GM06990 (cell line): ENCODE measurements at regions not wholly inside any gene's neighbourhood (a gene's known extent, or its start where the extent isn't known, plus 50 kb on each side); places are given as distances from the start of the nearest gene placed in this dataset.

Experiments
- DNase-seq: peaks from one replicate; pipeline ENCODE4 v3.0.0-alpha.2; 2011; ENCODE audit not compliant: insufficient read length; ENCODE audit errors: extremely low read depth
- H3K27me3 ChIP-seq: replicated peaks from 2 replicates; pipeline ENCODE4 v1.6.0; 2011; ENCODE audit warnings: low read length; ENCODE audit not compliant: control insufficient read depth, insufficient read depth
- H3K36me3 ChIP-seq: 2 replicates; pipeline ENCODE4 v1.5.1; 2011; ENCODE audit warnings: low read length; ENCODE audit not compliant: control insufficient read depth, insufficient read depth
- H3K4me3 ChIP-seq: replicated peaks from 2 replicates; pipeline ENCODE4 v1.5.1; 2011; ENCODE audit warnings: low read depth, mild to moderate bottlenecking, control low read depth, low read length
- CTCF ChIP-seq: IDR thresholded peaks from 2 replicates; pipeline ENCODE4 v1.5.1; 2011; ENCODE audit warnings: low read length, control low read depth, mild to moderate bottlenecking, inconsistent platforms; ENCODE audit not compliant: insufficient read depth, poor library complexity, severe bottlenecking

- Histone ChIP-seq H3K4me3 (no peak overlapping the region), H3K36me3 (no peaks in the 10 kb centered on the region), H3K27me3 (no peaks in the 10 kb centered on the region)
- DNase-seq: no peak
- no peak for TF ChIP-seq CTCF
Measured at GRCh38 chr14:38124506-38124905, 83.2 kb upstream of the SSTR1 start.

- H3K4me3 ChIP-seq: no peak overlapping the region
- no peak for TF ChIP-seq CTCF
- H3K36me3 ChIP-seq: no peaks in the 10 kb centered on the region
- no peak for DNase-seq
- H3K27me3 ChIP-seq: no peaks in the 10 kb centered on the region
Measured at GRCh38 chr14:38125481-38126037, 82.1 kb upstream of the SSTR1 start.

DNA sequence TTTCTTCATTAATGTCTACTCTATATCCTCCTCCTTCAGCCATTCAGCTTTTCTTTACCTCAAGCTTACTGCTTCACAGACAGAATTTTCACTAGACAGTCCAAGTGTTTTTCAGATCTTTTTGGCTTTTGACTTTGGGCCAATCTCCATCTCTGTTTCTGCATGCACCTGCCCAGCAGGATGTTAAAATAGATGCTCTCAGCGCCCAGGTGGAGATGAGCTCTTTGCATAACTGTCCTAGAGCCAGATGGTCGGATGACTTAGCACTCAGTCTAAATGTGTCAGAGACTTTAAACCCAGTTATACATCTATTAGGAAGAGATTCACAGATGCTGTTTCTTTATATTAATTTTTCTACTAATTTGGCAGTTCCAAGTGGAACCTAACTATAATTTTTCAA is 80.3 kb upstream of the SSTR1 start:
- Histone ChIP-seq H3K27me3 (no peaks in the 10 kb centered on the region), H3K4me3 (no peak overlapping the region), H3K36me3 (no peaks in the 10 kb centered on the region)
- DNase-seq: no peak
- no peak for TF ChIP-seq CTCF

DNA sequence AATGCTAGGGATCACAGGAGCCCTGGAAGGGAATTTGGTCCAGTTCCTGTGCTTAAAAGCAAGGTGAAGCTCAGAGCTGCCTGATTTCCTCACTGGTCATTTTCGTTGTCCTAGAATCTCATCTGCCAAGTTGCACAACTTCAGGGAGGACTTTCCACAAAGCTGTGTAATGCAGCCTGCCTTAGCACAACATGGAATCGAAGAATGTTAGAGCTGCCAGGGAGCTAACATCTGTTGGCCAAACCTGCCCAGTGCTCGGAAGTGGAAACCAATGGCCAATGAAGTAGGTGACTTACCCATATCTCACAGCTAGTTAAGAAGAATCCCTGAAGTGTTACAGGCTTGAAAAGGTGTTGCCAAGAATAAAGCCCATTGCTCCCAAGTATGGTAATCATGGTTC is 79.9 kb upstream of the SSTR1 start:
- no peak for DNase-seq
- no peak for TF ChIP-seq CTCF
- H3K4me3 ChIP-seq: no peak overlapping the region

DNA sequence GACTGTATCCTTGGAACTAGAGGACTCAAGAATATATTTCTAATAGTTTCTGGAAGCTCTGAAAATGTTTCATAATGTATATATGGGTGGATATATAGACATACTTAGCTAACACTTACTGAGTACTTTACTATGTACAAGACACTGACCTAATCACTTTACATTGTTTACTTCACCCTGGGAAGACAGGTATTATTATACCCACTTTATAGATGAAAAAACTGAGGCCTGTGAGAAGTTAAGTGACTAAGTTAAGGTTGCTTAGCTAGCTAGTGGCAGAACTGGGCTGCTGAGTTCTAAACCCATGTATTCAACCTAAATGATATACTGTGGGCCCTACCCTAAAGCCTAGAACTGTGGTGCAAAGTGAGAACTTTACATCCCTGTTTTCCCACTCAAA is 79.1 kb upstream of the SSTR1 start:
- DNase-seq: no peak
- TF ChIP-seq CTCF: no peak
- no peak overlapping the region for H3K4me3 ChIP-seq
- H3K36me3 ChIP-seq: no peaks in the 10 kb centered on the region
- H3K27me3 ChIP-seq: no peaks in the 10 kb centered on the region

More for the DNA sequence above, 79.9 kb upstream of the SSTR1 start:
- Histone ChIP-seq H3K36me3 (no peaks in the 10 kb centered on the region), H3K27me3 (no peaks in the 10 kb centered on the region)

GRCh38 chr14:38129192-38129591 is 78.5 kb upstream of the SSTR1 start:
- no peaks in the 10 kb centered on the region for H3K36me3 ChIP-seq
- no peak for TF ChIP-seq CTCF
- DNase-seq: no peak

More at GRCh38 chr14:38129192-38129591, 78.5 kb upstream of the SSTR1 start:
- Histone ChIP-seq H3K27me3 (no peaks in the 10 kb centered on the region), H3K4me3 (no peak overlapping the region)
